PC-9 (cell line): ENCODE measurements at regions not wholly inside any gene's neighbourhood (a gene's known extent, or its start where the extent isn't known, plus 50 kb on each side); places are given as distances from the start of the nearest gene placed in this dataset.

Experiments used
- CTCF ChIP-seq: fragments of 200-600 bp; sonication (generic); conservative IDR thresholded peaks from 2 replicates; pipeline ENCODE4 v1.6.1; 2017; ENCODE audit warnings: mixed run types, antibody characterized with exemption, mild to moderate bottlenecking, moderate library complexity
- EZH2 ChIP-seq: fragments of 200-600 bp; sonication (generic); IDR thresholded peaks from 2 replicates; pipeline ENCODE4 v1.8.0; 2017; ENCODE audit warnings: antibody characterized with exemption, low read depth

GRCh38 chr2:215850380-215850779 is 163.0 kb downstream of the MREG start:
- TF ChIP-seq CTCF (no peak), EZH2 (no peak)
